SK-MEL-5 (cell line): ENCODE measurements at regions not wholly inside any gene's neighbourhood (a gene's known extent, or its start where the extent isn't known, plus 50 kb on each side); places are given as distances from the start of the nearest gene placed in this dataset.
"Not testable (repeated sequence)": the region's sequence is repeated elsewhere in the genome, so short reads cannot be mapped to it uniquely, and the experiment has no call there.

Source experiments
- DNase-seq: peaks from one replicate; pipeline ENCODE4 v3.0.0-alpha.2; 2016; ENCODE audit warnings: low read depth, low spot score
- in situ Hi-C: cut with HindIII; loops from 2 replicates; pipeline ENCODE4 v1.10.0; 2016; ENCODE audit warnings: low sequenced_read_pairs, high pct_unique_total_duplicates, low pct_unique_long_range_greater_than_20kb

DNA sequence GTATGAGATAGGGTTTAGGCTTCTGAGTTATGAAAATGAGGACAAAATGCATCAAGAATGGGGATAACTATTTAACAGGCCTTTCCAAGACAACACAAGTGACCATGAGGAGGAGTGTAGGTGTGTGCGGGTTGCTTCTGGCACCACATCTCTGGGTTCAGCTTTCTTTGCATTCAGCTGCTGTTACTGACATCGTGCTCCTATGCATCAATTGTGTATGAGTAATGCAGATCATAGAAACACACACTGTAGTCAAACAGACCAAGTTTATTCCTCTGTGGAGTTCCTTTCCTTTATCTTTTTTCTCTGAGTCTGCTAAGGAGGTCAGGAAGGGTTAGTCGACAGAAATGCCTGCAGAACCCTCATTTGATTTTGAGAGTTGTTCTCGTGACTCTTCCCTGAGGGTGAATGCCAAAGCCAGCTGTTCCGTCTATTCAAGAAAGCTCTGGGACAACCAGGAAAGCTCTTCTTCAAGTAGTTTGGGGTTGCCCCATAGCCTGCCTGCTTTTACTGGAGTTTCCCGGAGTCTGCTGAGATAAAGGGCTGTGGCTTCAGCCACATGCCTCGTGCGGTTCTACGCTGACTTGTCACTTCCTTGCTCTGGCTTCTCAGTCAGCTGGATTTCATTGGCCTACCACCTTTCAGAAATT lies 136.7 kb upstream of the TLE3 start:
- in situ Hi-C loops, result no loop called here
- DNase-seq, result peak; percentile 58

- in situ Hi-C loops, result no loop called here
- no peak for DNase-seq
Observed at GRCh38 chr15:70231484-70231883, 133.8 kb upstream of the TLE3 start.

GRCh38 chr15:70227918-70228317 lies 130.2 kb upstream of the TLE3 start:
- in situ Hi-C loops, result not testable (repeated sequence)

GRCh38 chr15:70227147-70227546 lies 129.4 kb upstream of the TLE3 start:
- in situ Hi-C loops, result no loop called here
- DNase-seq, result no peak

More at GRCh38 chr15:70227918-70228317, 130.2 kb upstream of the TLE3 start:
- DNase-seq, result not testable (repeated sequence)

DNA sequence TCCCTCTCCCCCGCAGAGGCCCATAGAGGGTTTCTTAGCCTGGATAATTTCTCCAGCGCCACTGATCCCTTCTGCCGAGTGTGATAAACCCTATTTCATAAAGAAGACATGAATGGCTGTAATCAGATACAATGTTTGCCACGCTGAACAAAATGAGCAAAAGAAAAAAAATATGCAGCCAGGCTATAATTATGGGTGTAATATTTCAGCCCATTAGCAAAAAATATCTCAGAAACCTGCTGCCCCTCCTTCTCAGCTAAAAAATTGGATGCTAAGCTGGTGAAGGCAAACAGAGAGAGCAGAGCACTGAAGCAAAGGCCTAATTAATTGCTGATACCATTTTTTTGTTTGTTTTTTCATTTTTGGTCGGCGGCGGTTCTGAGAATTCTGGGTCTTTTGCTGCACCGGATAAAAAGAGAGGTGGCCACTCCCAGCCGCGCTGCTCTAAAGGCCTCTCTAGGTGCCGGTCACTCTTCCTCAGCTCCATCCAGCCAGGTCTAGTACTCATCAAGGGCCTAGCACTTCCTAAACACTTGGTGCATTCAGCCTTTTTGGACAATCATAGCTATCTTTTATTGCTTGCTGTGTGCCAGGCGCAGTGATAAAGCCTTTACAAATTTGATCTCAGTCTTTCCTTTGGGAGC lies 128.7 kb upstream of the TLE3 start:
- DNase-seq, result no peak
- in situ Hi-C loops, result no loop called here

DNA sequence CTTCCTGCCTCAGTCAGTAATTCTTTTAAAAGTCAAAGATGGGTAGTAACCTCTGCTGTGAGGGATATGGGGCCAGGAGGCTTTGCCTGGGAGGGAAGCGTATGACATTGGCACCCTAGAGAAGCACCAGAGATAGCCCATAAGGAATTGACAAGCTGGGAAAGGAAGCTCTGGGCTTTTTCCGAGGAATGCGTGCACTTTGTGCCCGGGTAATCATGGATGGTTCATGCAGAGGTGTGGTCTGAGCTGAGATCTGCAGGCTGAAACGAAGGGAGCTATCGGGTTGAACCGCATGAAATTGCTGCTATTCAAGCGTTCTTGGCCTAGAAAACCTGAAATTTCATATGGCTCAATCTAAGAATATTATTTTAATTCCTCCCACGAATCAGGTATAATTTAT lies 127.7 kb upstream of the TLE3 start:
- in situ Hi-C loops, result no loop called here
- DNase-seq, result no peak

DNA sequence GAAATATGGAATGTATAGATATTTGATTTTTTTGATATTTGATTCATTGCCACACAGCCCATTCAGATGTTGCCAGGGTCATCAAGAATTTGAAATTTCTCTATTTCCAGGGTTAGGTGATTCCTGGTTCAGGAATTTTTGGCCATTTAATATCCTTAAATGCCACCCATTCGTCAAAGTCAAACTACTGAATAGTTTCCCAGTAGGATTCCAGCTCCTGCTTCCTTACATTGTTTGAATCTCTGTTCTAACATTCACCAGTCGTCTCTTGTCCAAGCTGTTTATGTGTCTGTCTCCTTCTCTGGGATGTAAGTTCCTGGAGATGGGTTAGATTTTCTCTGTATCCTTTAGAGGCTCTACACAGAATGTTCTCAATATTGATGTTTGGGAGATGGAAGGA lies 124.9 kb upstream of the TLE3 start:
- in situ Hi-C loops, result no loop called here
- no peak for DNase-seq

- DNase-seq, result no peak
- in situ Hi-C loops, result no loop called here
Observed at GRCh38 chr15:70220490-70221096, 122.9 kb upstream of the TLE3 start.

- in situ Hi-C loops, result no loop called here
- no peak for DNase-seq
Observed at GRCh38 chr15:70219966-70220365, 122.2 kb upstream of the TLE3 start.

DNA sequence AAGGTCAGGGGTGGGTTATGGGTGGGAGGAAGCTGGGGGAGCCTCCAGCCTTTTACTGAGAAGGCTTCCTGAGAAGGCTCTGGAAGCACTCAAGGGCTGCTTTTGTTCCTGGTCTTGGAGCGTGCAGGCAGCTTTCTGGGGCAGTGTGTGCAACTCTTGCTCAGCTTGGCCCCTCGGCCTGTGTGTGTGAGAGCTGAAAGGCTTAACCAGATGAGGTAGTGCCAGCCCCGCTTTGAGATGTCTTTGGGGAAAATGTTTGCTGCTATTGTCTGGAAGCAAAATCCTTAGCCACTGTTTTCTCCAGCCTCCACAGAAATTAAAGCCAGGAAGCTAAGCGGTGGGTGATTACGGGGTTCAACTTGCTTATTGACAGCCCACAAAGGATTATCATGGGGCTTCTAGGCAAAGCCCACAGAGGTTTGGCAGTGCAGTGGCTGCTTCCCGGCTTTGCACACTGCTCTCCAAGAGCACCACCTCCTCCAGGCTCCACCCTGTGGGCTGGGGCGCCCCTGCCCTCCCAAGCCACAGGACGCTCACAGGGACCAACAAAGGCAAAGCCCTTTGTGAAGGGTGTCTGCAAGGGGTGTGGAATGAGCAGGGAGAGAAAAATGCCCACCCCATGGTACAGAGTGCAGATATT lies 121.7 kb upstream of the TLE3 start:
- in situ Hi-C loops, result no loop called here
- no peak for DNase-seq

DNA sequence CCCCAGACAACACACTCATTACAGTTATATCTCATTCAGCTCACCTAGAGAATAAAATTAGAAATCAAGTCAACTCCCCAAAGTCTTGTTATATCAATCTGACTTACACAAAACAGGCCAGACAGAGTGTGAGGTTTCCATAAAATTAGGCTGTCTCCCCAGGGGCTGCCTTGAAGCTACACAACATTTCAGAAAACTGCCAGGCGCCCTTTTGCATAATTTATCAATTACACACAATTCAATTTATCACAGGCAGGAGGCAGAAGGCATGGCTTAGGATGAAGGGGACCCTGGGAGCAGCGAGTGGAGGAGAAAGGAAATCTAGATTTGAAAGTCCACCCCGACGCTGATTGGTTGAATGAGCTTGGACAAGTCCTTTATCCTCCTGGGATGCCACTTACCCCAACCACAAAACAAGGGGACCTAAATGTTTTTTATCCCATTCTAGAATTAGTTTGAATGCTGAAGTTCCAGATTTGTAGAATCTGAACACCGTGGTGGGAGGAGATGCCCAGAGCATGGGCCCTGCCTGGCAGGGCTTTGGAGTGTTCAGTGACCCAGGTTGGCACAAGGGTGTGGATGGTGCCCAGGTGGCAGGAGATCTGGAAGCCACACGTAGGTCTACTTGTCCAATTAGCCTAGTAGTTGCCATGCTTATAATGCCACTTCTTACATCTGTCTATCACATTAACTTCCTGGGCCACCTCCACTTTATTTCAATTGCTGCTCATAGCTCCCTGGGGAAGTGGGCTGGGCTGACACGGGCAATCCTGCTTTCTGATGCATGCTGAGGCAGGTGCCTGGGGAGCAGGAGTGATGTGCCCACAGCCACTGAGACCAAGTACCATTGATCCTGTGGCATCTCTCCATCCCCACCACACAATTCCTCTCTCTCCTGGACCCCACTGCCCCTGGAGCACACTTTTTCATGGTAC lies 119.8 kb upstream of the TLE3 start:
- in situ Hi-C loops, result no loop called here
- no peak for DNase-seq

- in situ Hi-C loops, result no loop called here
- no peak for DNase-seq
Observed at GRCh38 chr15:70215951-70216350, 118.2 kb upstream of the TLE3 start.

DNA sequence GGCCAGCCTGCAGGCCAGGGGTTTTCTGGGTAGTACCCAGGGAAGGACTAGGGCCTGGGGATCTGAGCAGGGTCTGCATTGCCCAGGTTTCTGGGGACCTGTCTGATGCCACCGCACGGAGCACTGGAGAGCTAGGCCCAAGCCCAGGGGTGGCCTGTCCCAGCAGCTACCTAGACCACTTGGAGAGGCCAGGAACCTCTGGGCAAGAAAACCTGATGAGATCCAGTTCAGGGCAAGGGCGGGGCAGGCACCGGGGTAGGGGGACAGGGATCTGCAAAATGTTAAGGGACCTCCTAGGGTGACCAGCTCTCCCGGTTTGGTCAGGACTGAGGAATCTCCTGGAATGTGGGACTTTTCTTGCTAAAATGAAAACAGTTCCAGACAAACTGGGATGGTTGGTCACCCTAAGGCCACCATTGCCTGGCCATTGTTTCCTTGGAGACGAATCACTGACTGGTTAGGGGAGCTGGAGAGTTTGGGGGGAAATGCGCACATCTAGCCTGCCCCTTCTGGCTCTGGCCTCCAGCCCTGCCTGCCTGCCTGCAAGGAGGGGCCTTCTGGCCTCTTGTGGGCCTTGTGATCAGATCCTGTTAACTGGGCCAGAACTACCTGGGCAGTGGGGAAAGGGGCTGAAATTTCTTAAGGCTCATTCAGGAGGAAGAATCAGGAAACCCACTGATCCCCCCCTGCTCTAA lies 117.4 kb upstream of the TLE3 start:
- in situ Hi-C loops, result no loop called here
- no peak for DNase-seq

DNA sequence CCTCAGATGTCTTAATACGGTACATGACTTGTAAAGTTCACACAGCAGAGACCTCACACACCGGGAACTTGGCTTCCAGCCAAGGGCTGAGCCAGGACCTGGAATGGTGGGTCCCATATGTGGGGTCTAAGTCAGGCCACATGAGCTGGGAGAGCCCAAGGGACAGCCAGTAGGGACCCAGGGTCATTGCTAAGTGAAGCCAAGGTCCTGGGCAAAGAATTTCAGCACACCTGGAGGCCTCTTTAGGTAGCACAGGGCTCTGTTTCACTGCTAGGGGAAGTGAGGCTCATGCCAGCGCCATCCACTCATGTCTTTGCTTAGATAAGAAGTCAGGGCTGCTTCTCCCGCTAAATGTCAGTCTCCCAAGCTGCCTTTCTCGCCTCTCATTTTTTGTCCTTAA lies 116.6 kb upstream of the TLE3 start:
- DNase-seq, result no peak
- in situ Hi-C loops, result no loop called here

GRCh38 chr15:70213794-70214193 lies 116.1 kb upstream of the TLE3 start:
- DNase-seq, result no peak
- in situ Hi-C loops, result no loop called here

GRCh38 chr15:70212963-70213315 lies 115.2 kb upstream of the TLE3 start:
- in situ Hi-C loops, result no loop called here
- no peak for DNase-seq

GRCh38 chr15:70212286-70212962 lies 114.7 kb upstream of the TLE3 start:
- no peak for DNase-seq
- in situ Hi-C loops, result no loop called here
